ENCODE measurements at regions not wholly inside any gene's neighbourhood (a gene's known extent, or its start where the extent isn't known, plus 50 kb on each side); places are given as distances from the start of the nearest gene placed in this dataset.

- no peak overlapping the region for H3K4me3 ChIP-seq (ENCODE audit: low read depth, low read length)
- TF ChIP-seq, protein P1, sequence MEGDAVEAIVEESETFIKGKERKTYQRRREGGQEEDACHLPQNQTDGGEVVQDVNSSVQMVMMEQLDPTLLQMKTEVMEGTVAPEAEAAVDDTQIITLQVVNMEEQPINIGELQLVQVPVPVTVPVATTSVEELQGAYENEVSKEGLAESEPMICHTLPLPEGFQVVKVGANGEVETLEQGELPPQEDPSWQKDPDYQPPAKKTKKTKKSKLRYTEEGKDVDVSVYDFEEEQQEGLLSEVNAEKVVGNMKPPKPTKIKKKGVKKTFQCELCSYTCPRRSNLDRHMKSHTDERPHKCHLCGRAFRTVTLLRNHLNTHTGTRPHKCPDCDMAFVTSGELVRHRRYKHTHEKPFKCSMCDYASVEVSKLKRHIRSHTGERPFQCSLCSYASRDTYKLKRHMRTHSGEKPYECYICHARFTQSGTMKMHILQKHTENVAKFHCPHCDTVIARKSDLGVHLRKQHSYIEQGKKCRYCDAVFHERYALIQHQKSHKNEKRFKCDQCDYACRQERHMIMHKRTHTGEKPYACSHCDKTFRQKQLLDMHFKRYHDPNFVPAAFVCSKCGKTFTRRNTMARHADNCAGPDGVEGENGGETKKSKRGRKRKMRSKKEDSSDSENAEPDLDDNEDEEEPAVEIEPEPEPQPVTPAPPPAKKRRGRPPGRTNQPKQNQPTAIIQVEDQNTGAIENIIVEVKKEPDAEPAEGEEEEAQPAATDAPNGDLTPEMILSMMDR (IDR thresholded peaks at IDR 0.05; ENCODE audit: low read depth, low read length): no peak
Measured at GRCh38 chr2:8457699-8458502, 224.0 kb upstream of the ID2 start.

DNA sequence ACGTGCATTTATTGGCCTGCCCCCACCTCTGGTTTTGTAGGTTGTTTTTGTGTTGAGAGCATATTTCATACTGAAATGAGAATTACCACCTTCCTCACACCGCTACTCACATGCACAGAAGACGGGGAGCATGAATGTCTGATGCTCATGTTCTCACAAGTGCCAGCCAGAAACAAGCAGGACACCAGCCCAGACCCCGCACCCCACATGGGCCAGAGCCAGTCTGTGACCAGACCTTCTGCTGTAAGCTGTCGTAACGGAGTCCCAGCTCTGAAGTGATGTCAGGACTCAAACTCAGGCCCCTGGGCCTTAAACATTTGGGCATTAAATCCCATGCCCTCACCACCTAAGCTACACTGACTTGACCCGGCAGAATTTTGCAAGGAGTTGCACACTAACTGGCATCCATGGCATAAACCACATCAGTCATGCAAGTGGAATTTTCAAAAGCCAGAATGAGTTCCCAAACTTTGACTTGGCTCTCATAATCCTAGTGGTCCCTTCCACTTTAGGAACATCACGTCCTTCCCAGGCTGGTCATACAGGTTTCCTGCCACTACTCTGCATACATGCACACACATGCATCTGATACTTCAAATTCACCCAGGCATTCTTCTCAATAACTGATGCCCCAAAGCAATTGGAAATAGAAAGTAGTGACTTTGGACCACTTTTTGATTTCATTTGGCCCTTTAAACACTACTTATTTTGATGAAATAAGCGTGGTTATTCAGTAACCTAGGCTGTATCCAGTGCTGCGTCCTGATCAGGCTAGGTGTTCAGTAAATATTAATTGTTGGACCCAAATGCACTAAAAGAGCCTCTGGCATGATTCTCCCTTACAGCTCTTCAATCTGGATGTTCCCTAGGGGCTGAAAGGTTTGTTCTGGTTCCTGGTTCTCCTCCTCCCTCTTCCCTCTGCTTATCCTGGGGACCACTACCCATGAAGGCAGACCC lies 223.1 kb upstream of the ID2 start:
- no peak overlapping the region for H3K4me3 ChIP-seq (ENCODE audit: low read depth, low read length)
- TF ChIP-seq, protein P1 (IDR thresholded peaks at IDR 0.05; ENCODE audit: low read depth, low read length): no peak

DNA sequence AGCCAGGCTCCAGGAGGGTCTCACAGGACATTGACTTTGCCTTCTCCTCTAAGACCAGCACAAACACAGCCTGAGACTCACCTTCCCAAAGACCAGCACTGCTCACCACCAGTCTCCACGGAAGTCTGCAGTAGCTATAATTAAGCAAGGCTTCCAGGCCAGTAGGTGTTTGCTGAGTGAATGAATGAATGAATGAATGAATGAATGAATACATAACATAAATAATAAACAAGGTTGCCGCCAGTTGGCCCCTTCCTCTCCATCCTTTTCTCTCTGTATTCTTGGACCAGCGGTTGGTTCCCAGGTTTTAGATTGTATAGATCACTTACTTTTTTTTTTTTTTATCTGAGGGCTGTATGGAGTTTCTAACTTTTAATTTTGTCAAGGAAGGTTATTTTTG lies 222.4 kb upstream of the ID2 start:
- TF ChIP-seq, protein P1 (IDR thresholded peaks at IDR 0.05; ENCODE audit: low read depth, low read length): no peak
- no peak overlapping the region for H3K4me3 ChIP-seq (ENCODE audit: low read depth, low read length)

GRCh38 chr2:8461341-8461740 lies 220.5 kb upstream of the ID2 start:
- H3K4me3 ChIP-seq (ENCODE audit: low read depth, low read length): no peak overlapping the region
- TF ChIP-seq, protein P1 (IDR thresholded peaks at IDR 0.05; ENCODE audit: low read depth, low read length): no peak

DNA sequence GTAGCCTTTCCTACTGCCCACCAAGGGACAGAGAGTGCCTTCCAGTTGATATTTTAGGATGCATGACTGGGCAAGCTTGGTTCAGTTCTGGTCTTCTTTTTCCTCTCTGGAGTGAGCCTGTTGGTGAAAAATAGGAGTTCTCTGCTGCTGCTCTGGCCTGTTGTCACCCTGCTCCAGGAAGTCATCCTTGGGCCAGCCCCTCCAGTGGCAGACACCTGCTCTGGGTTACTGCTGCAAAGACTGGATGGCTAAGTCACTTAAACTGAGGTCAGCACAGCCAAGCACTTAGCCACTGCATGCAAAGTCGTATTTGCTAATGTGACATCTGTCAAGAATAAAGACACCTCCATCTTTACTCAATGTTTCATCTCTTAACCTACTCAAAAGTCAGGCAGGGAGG lies 219.6 kb upstream of the ID2 start:
- TF ChIP-seq, protein P1 (IDR thresholded peaks at IDR 0.05; ENCODE audit: low read depth, low read length): no peak
- H3K4me3 ChIP-seq (ENCODE audit: low read depth, low read length): no peak overlapping the region

GRCh38 chr2:8462899-8463648 lies 218.8 kb upstream of the ID2 start:
- TF ChIP-seq, protein P1 (IDR thresholded peaks at IDR 0.05; ENCODE audit: low read depth, low read length): no peak
- H3K4me3 ChIP-seq (ENCODE audit: low read depth, low read length): no peak overlapping the region
